SU-DHL-6 (cell line): ENCODE measurements at regions not wholly inside any gene's neighbourhood (a gene's known extent, or its start where the extent isn't known, plus 50 kb on each side); places are given as distances from the start of the nearest gene placed in this dataset.

Source experiments
- H2AFZ ChIP-seq: fragments of 200-600 bp; sonication (generic); 2 replicates; pipeline ENCODE4 v1.6.1; 2014; ENCODE audit warnings: low read depth, mild to moderate bottlenecking, moderate library complexity, mixed read lengths, antibody characterized with exemption, low read length; ENCODE audit not compliant: severe bottlenecking
- H3F3A ChIP-seq: fragments of 200-600 bp; shearing (Covaris generic); 2 replicates; pipeline ENCODE4 v1.6.0; 2016; ENCODE audit warnings: antibody characterized with exemption, mild to moderate bottlenecking; ENCODE audit not compliant: insufficient read depth
- H3K27ac ChIP-seq: fragments of 200-600 bp; sonication (generic); 2 replicates; pipeline ENCODE4 v1.5.1; 2016; ENCODE audit warnings: low read depth, mild to moderate bottlenecking, low read length, moderate library complexity, mixed read lengths
- H3K27me3 ChIP-seq: fragments of 200-600 bp; sonication (generic), shearing (Covaris generic); 2 replicates; pipeline ENCODE4 v1.6.0; 2014; ENCODE audit warnings: mild to moderate bottlenecking, low read length
- H3K36me3 ChIP-seq: fragments of 200-600 bp; sonication (generic); 2 replicates; pipeline ENCODE4 v1.6.1; 2014; ENCODE audit warnings: mild to moderate bottlenecking, low read length, mixed read lengths
- H3K4me2 ChIP-seq: fragments of 300-600, 200-600 bp; shearing (Covaris generic), sonication (generic); 2 replicates; pipeline ENCODE4 v1.6.0; 2014; ENCODE audit warnings: low read length, low read depth, mild to moderate bottlenecking; ENCODE audit not compliant: poor library complexity, severe bottlenecking
- H3K4me3 ChIP-seq: fragments of 200-600 bp; sonication (generic); 2 replicates; pipeline ENCODE4 v1.5.1; 2014; ENCODE audit warnings: antibody characterized with exemption, low read length, mild to moderate bottlenecking, mixed read lengths; ENCODE audit not compliant: insufficient read depth, poor library complexity, severe bottlenecking
- H3K79me2 ChIP-seq: fragments of 200-600 bp; sonication (generic); 2 replicates; pipeline ENCODE4 v1.6.1; 2014; ENCODE audit warnings: mild to moderate bottlenecking, low read length, moderate library complexity; ENCODE audit not compliant: insufficient read depth
- H3K9ac ChIP-seq: fragments of 200-600 bp; sonication (generic); 2 replicates; pipeline ENCODE4 v1.7.0; 2014; ENCODE audit warnings: mild to moderate bottlenecking, low read length
- H3K9me2 ChIP-seq: fragments of 200-600 bp; sonication (generic); replicated peaks from 2 replicates; pipeline ENCODE4 v1.6.1; 2014; ENCODE audit warnings: low read length; ENCODE audit not compliant: insufficient read depth
- H3K9me3 ChIP-seq: fragments of 200-600 bp; sonication (generic); 2 replicates; pipeline ENCODE4 v1.6.1; 2014; ENCODE audit warnings: low read length, mixed read lengths; ENCODE audit not compliant: insufficient read depth
- H4K20me1 ChIP-seq: fragments of 200-600 bp; sonication (generic); 2 replicates; pipeline ENCODE4 v1.6.1; 2014; ENCODE audit warnings: low read depth, mild to moderate bottlenecking, antibody characterized with exemption, low read length, moderate library complexity, mixed read lengths
- EZH2phosphoT487 ChIP-seq: fragments of 200-600 bp; sonication (generic), shearing (Covaris generic); conservative IDR thresholded peaks from 2 replicates; pipeline ENCODE4 v1.6.1; 2018; ENCODE audit warnings: mild to moderate bottlenecking, antibody characterized with exemption, low read length, moderate library complexity, mixed read lengths
- TF ChIP-seq, protein P1 (sequence below): fragments of 200-600 bp; sonication (generic); IDR thresholded peaks from one replicate; pipeline ENCODE4 v1.5.1; 2017; ENCODE audit warnings: antibody characterized with exemption, mild to moderate bottlenecking, low read length, moderate library complexity; ENCODE audit not compliant: insufficient read depth, poor library complexity, severe bottlenecking

DNA sequence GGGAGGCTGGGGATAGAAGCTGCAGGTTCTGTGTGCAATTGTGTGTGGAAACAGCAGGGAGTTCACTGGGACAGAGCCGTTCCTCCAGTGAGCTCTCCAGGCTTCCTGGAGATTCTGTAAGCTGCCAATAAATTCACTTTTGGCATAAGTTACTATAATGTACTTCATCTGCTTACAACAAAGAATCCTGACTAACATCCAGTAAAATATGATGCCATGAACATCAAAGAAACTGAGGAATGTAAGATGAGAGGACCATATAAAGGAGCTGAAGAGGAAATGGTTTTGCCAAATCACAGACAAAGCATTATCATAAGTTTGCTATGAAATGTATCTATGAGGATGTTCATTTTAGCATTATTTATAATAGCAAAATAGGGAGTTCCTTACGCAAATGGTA, 175.3 kb downstream of the KCNE4 start:
- H3K36me3 ChIP-seq, result no peaks in the 10 kb centered on the region
- TF ChIP-seq, protein P1, sequence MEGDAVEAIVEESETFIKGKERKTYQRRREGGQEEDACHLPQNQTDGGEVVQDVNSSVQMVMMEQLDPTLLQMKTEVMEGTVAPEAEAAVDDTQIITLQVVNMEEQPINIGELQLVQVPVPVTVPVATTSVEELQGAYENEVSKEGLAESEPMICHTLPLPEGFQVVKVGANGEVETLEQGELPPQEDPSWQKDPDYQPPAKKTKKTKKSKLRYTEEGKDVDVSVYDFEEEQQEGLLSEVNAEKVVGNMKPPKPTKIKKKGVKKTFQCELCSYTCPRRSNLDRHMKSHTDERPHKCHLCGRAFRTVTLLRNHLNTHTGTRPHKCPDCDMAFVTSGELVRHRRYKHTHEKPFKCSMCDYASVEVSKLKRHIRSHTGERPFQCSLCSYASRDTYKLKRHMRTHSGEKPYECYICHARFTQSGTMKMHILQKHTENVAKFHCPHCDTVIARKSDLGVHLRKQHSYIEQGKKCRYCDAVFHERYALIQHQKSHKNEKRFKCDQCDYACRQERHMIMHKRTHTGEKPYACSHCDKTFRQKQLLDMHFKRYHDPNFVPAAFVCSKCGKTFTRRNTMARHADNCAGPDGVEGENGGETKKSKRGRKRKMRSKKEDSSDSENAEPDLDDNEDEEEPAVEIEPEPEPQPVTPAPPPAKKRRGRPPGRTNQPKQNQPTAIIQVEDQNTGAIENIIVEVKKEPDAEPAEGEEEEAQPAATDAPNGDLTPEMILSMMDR, result no peak
- no peak for TF ChIP-seq EZH2phosphoT487
- H3K79me2 ChIP-seq, result no peaks in the 10 kb centered on the region
- no peak overlapping the region for H3K4me2 ChIP-seq
- H3K9ac ChIP-seq, result no peak overlapping the region
- no peaks in the 10 kb centered on the region for H3F3A ChIP-seq
- no peak overlapping the region for H2AFZ ChIP-seq
- no peaks in the 10 kb centered on the region for H3K9me3 ChIP-seq
- no peaks in the 10 kb centered on the region for H3K9me2 ChIP-seq
- H3K27me3 ChIP-seq, result no peaks in the 10 kb centered on the region
- no peak overlapping the region for H3K27ac ChIP-seq
- no peaks in the 10 kb centered on the region for H4K20me1 ChIP-seq
- no peak overlapping the region for H3K4me3 ChIP-seq

GRCh38 chr2:223228871-223229270, 176.9 kb downstream of the KCNE4 start:
- no peak overlapping the region for H3K9ac ChIP-seq
- H3K9me3 ChIP-seq, result no peaks in the 10 kb centered on the region
- no peaks in the 10 kb centered on the region for H3K36me3 ChIP-seq
- H2AFZ ChIP-seq, result no peak overlapping the region
- no peak overlapping the region for H3K4me3 ChIP-seq
- no peaks in the 10 kb centered on the region for H3K27me3 ChIP-seq
- TF ChIP-seq, protein P1, result no peak
- TF ChIP-seq EZH2phosphoT487, result no peak
- no peaks in the 10 kb centered on the region for H3F3A ChIP-seq
- no peaks in the 10 kb centered on the region for H4K20me1 ChIP-seq
- H3K27ac ChIP-seq, result no peak overlapping the region
- no peaks in the 10 kb centered on the region for H3K9me2 ChIP-seq
- H3K4me2 ChIP-seq, result no peak overlapping the region
- no peaks in the 10 kb centered on the region for H3K79me2 ChIP-seq

GRCh38 chr2:223230352-223230751, 178.4 kb downstream of the KCNE4 start:
- H3K9me2 ChIP-seq, result no peaks in the 10 kb centered on the region
- H4K20me1 ChIP-seq, result no peaks in the 10 kb centered on the region
- H3F3A ChIP-seq, result no peaks in the 10 kb centered on the region
- no peaks in the 10 kb centered on the region for H3K79me2 ChIP-seq
- no peak overlapping the region for H3K9ac ChIP-seq
- no peaks in the 10 kb centered on the region for H3K36me3 ChIP-seq
- TF ChIP-seq EZH2phosphoT487, result no peak
- TF ChIP-seq, protein P1, result no peak
- H3K27me3 ChIP-seq, result no peaks in the 10 kb centered on the region
- H3K4me3 ChIP-seq, result no peak overlapping the region
- no peak overlapping the region for H2AFZ ChIP-seq
- no peak overlapping the region for H3K27ac ChIP-seq
- no peak overlapping the region for H3K4me2 ChIP-seq
- H3K9me3 ChIP-seq, result no peaks in the 10 kb centered on the region
